Spleen (tissue), 7 donors: ENCODE measurements at regions not wholly inside any gene's neighbourhood (a gene's known extent, or its start where the extent isn't known, plus 50 kb on each side); places are given as distances from the start of the nearest gene placed in this dataset.

ENCODE experiments used
- CTCF ChIP-seq, 11 experiments: fragments of 200-600 bp in 7 of 11; fragments of 450-650 bp in 4 of 11; sonication (generic) in 4 of 11; IDR thresholded peaks in 8 of 11; conservative IDR thresholded peaks in 3 of 11; 1 replicate in 7 of 11; 2 replicates in 4 of 11; pipeline versions ENCODE4 v1.4.0 to v1.8.0; 2016 to 2021; ENCODE audit warnings: antibody characterized with exemption in 11 of 11, inconsistent platforms in 4 of 11, mild to moderate bottlenecking in 1 of 11
- POLR2AphosphoS5 ChIP-seq, 3 donors: sonication (generic); formaldehyde crosslinking; IDR thresholded peaks; one replicate each; pipeline ENCODE4 v1.5.1; 2017; ENCODE audit warnings: antibody characterized with exemption in 3 of 3
- donor health status: DM: no; HTN: no; CAD: no; lungs with moderate emphysema.
- donor health status: DM: no; HTN: no; CAD: no.
- donor health status: DM: no; HTN: no; CAD: no.

DNA sequence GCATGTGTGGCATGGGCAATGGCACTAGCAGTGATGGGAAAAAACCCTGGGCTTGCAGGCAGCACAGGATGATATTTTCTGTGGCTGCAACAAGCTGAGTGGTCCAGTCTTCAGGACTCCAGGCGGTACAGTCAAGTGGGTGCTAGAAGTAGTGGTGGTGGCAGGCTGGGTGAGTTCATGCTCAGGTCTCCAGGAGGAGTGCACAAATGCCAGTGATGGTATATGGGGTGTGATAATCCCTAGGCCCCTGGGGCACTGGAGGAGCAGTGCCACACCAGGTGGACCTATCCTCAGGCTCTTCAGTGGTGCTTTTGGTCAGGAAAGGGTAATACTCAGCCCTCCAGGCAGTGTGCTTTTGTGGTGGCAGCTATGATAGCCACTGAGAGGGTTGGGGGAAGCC is 496.4 kb downstream of the PRR16 start:
- TF ChIP-seq CTCF (IDR thresholded peaks at IDR 0.05 in 8 of 11, conservative IDR thresholded peaks at IDR 0.05 in 3 of 11) (no peak), POLR2AphosphoS5 (IDR thresholded peaks at IDR 0.05) (no peak)
